ENCODE measurements at regions not wholly inside any gene's neighbourhood (a gene's known extent, or its start where the extent isn't known, plus 50 kb on each side); places are given as distances from the start of the nearest gene placed in this dataset.

DNA sequence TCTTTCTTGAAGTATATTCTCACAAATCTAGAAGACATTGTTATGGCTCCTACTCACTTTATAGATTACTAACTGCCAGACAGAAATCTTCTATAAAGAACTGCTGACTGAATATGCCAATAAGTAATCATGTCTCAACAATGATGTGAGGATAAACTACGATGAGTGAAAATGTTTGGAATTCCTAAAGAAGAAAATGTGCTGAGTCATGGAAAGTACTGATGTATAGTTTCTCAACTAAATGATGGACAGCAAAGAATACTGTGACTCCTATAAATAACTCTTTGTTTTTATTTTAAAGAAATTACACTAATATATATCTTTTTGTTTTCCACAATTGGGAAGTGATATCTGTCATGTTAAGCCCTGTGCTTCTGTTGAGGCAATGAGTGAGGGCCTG lies 232.9 kb downstream of the LNPK start:
- TF ChIP-seq, protein P1, sequence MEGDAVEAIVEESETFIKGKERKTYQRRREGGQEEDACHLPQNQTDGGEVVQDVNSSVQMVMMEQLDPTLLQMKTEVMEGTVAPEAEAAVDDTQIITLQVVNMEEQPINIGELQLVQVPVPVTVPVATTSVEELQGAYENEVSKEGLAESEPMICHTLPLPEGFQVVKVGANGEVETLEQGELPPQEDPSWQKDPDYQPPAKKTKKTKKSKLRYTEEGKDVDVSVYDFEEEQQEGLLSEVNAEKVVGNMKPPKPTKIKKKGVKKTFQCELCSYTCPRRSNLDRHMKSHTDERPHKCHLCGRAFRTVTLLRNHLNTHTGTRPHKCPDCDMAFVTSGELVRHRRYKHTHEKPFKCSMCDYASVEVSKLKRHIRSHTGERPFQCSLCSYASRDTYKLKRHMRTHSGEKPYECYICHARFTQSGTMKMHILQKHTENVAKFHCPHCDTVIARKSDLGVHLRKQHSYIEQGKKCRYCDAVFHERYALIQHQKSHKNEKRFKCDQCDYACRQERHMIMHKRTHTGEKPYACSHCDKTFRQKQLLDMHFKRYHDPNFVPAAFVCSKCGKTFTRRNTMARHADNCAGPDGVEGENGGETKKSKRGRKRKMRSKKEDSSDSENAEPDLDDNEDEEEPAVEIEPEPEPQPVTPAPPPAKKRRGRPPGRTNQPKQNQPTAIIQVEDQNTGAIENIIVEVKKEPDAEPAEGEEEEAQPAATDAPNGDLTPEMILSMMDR (IDR thresholded peaks at IDR 0.05; ENCODE audit: borderline replicate concordance, extremely low read depth, insufficient read depth) = no peak

DNA sequence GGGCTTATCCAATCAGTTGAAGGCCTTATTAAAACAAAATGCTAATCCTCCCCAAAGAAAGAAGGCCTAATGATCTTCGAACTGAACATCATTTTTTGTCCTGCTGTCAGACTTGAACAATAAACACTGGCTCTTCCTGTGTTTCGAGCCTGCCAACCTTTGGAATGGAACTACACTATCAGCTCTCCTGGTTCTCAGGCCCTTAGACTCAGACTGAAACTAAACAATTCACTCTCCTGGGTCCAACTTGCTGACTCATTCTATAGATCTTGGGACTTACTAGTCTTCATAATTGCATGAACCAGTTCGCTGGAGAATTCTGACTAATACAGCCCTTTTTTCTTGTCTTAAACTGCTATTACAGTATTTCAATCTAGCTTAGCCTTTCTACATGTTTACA lies 235.2 kb downstream of the LNPK start:
- intact Hi-C loops (cut with DNase I) = no loop called here
- TF ChIP-seq, protein P1 (IDR thresholded peaks at IDR 0.05; ENCODE audit: borderline replicate concordance, extremely low read depth, insufficient read depth) = no peak

More for the DNA sequence above, 232.9 kb downstream of the LNPK start:
- intact Hi-C loops (cut with DNase I) = no loop called here
- FAIRE-seq (no peak), DNase-seq (no peak)
- Histone ChIP-seq H3K36me3 (ENCODE audit: control insufficient read depth in 2 of 3, insufficient read depth in 3 of 3, low read length in 3 of 3) (no peaks in the 10 kb centered on the region), H3K27me3 (ENCODE audit: control insufficient read depth, insufficient read depth, low read length) (no peaks in the 10 kb centered on the region), H3K4me1 (ENCODE audit: control insufficient read depth in 2 of 3, insufficient read depth in 2 of 3, low read depth in 1 of 3, low read length in 3 of 3) (no peaks in the 10 kb centered on the region), H3K9me3 (ENCODE audit: control insufficient read depth in 2 of 3, insufficient read depth in 1 of 3, low read length in 3 of 3) (no peaks in the 10 kb centered on the region), H3K9ac (ENCODE audit: low read length in 3 of 3) (no peak overlapping the region), H3K4me3 (ENCODE audit: low read length in 3 of 3) (no peak overlapping the region), H3K27ac (ENCODE audit: low read depth in 2 of 2, low read length in 2 of 2) (no peak overlapping the region)

DNA sequence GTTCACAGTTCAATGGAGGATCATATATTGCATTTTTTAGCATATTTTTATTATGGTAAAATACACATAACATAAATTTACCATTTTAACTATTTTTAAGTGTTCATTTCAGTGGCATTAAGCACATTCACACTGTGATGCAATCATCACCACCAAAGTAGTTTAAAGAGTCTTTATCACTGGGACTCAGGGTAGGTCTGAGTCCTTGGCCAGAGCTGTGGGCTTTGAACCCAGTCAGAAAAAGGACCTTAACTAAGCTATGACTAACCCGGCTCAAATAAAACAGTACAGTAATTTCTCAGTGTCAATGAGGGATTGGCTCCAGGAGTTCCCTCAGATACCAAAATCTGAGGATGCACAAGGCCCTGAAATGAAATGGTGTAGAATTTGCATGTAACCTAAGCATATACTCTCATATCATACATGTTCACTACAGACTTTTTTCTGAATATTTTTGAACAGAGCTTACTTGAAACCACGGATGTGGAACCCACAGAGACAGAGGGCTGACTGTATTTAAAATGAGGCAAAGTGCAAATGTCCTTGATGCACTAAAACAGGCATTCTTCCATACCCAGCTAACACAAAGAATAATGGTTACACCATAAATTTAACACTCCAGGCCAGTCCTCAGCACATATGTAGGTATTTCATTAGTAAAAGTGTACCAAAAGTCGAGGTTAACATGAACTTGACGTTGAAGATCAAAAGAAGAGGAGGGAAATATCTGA lies 246.2 kb downstream of the LNPK start:
- no peaks in the 10 kb centered on the region for H3K36me3 ChIP-seq (ENCODE audit: control insufficient read depth in 2 of 3, insufficient read depth in 3 of 3, low read length in 3 of 3)

More for the DNA sequence above, 235.2 kb downstream of the LNPK start:
- Histone ChIP-seq H3K9ac (ENCODE audit: low read length in 3 of 3) (no peak overlapping the region), H3K4me3 (ENCODE audit: low read length in 3 of 3) (no peak overlapping the region), H3K4me1 (ENCODE audit: control insufficient read depth in 2 of 3, insufficient read depth in 2 of 3, low read depth in 1 of 3, low read length in 3 of 3) (no peaks in the 10 kb centered on the region), H3K27me3 (ENCODE audit: control insufficient read depth, insufficient read depth, low read length) (no peaks in the 10 kb centered on the region), H3K27ac (ENCODE audit: low read depth in 2 of 2, low read length in 2 of 2) (no peak overlapping the region), H3K36me3 (ENCODE audit: control insufficient read depth in 2 of 3, insufficient read depth in 3 of 3, low read length in 3 of 3) (no peaks in the 10 kb centered on the region), H3K9me3 (ENCODE audit: control insufficient read depth in 2 of 3, insufficient read depth in 1 of 3, low read length in 3 of 3) (no peaks in the 10 kb centered on the region)
- DNase-seq = no peak
- no peak for FAIRE-seq

More for the DNA sequence above, 246.2 kb downstream of the LNPK start:
- no peak overlapping the region for H3K9ac ChIP-seq (ENCODE audit: low read length in 3 of 3)
- no peaks in the 10 kb centered on the region for H3K4me1 ChIP-seq (ENCODE audit: control insufficient read depth in 2 of 3, insufficient read depth in 2 of 3, low read depth in 1 of 3, low read length in 3 of 3)
- H3K4me3 ChIP-seq (ENCODE audit: low read length in 3 of 3) = no peak overlapping the region
- intact Hi-C loops (cut with DNase I) = no loop called here
- TF ChIP-seq, protein P1 (IDR thresholded peaks at IDR 0.05; ENCODE audit: borderline replicate concordance, extremely low read depth, insufficient read depth) = no peak
- FAIRE-seq (no peak), DNase-seq (no peak)
- no peaks in the 10 kb centered on the region for H3K9me3 ChIP-seq (ENCODE audit: control insufficient read depth in 2 of 3, insufficient read depth in 1 of 3, low read length in 3 of 3)
- H3K27me3 ChIP-seq (ENCODE audit: control insufficient read depth, insufficient read depth, low read length) = no peaks in the 10 kb centered on the region
- H3K27ac ChIP-seq (ENCODE audit: low read depth in 2 of 2, low read length in 2 of 2) = no peak overlapping the region

Measured in kidney (tissue), 13 donors.